Endothelial cell of umbilical vein (primary cell): ENCODE measurements at regions not wholly inside any gene's neighbourhood (a gene's known extent, or its start where the extent isn't known, plus 50 kb on each side); places are given as distances from the start of the nearest gene placed in this dataset.

ENCODE experiments used
- BruUV-seq: library from RNA; stranded (reverse); fragments of 400-500 nt; replicated peaks from 2 replicates; lab custom pipeline; 2021; lab: Mats Ljungman, UMichigan
- CTCF ChIA-PET: fragments of 300-600, 350-600 bp; sonication (Branson Sonifier 250); formaldehyde crosslinking; loops from one replicate; lab custom pipeline; 2021; ENCODE audit warnings: antibody characterized with exemption, inconsistent platforms; lab: Charles Lee
- POLR2A ChIA-PET: fragments of 300-600, 350-600 bp; sonication (Branson Sonifier 250); formaldehyde crosslinking; loops from one replicate; lab custom pipeline; 2021; ENCODE audit warnings: antibody characterized with exemption, inconsistent platforms; lab: Charles Lee
- DNase-seq: peaks from one replicate; pipeline ENCODE4 v3.0.0-alpha.2; 2011; ENCODE audit warnings: low read depth, low spot score
- FAIRE-seq: peaks from 2 replicates; lab custom pipeline; 2011; peaks lifted over from hg19 to GRCh38; lab: Jason Lieb, UNC
- H2AFZ ChIP-seq: 2 replicates; pipeline ENCODE4 v1.6.0; 2012; ENCODE audit warnings: low read depth, low read length, control low read depth, inconsistent platforms
- H3K27ac ChIP-seq: 2 replicates; pipeline ENCODE4 v1.5.1; 2011; ENCODE audit warnings: low read depth, mild to moderate bottlenecking, control low read depth, low read length, moderate library complexity; ENCODE audit not compliant: insufficient read depth
- H3K27me3 ChIP-seq, 2 experiments: 2 replicates each; pipeline versions ENCODE4 v1.6.0 to v1.6.1; 2011; ENCODE audit warnings: low read length in 2 of 2, mixed read lengths in 1 of 2; ENCODE audit not compliant: control insufficient read depth in 2 of 2, insufficient read depth in 2 of 2
- H3K36me3 ChIP-seq, 2 experiments: 2 replicates in 1 of 2; 3 replicates in 1 of 2; pipeline ENCODE4 v1.5.1; 2011; ENCODE audit warnings: low read length in 2 of 2, mild to moderate bottlenecking in 1 of 2, moderate library complexity in 1 of 2; ENCODE audit not compliant: control insufficient read depth in 2 of 2, insufficient read depth in 2 of 2; ENCODE audit errors: extremely low read depth in 1 of 2
- H3K4me1 ChIP-seq: 3 replicates; pipeline ENCODE4 v1.5.1; 2011; ENCODE audit warnings: mild to moderate bottlenecking, low read length; ENCODE audit not compliant: control insufficient read depth, insufficient read depth; ENCODE audit errors: extremely low read depth
- H3K4me2 ChIP-seq: 2 replicates; pipeline ENCODE4 v1.6.1; 2011; ENCODE audit warnings: low read length, control low read depth, mixed read lengths; ENCODE audit not compliant: insufficient read depth
- H3K4me3 ChIP-seq, 3 experiments: fragments of 200-600 bp in 1 of 3; sonication (generic), shearing (Covaris generic) in 1 of 3; replicated peaks in 1 of 3; 2 replicates each; pipeline ENCODE4 v1.5.1; 2011 to 2016; ENCODE audit warnings: control low read depth in 3 of 3, low read length in 3 of 3, mild to moderate bottlenecking in 2 of 3, inconsistent platforms in 1 of 3, low read depth in 1 of 3, moderate library complexity in 1 of 3; ENCODE audit not compliant: insufficient read depth in 1 of 3
- H3K79me2 ChIP-seq: 2 replicates; pipeline ENCODE4 v1.6.0; 2012; ENCODE audit warnings: low read length, inconsistent platforms; ENCODE audit not compliant: control insufficient read depth, insufficient read depth
- H3K9ac ChIP-seq: replicated peaks from 2 replicates; pipeline ENCODE3; 2011; ENCODE audit warnings: low read length, control low read depth; ENCODE audit not compliant: insufficient read depth; ENCODE audit errors: extremely low read depth
- H3K9me1 ChIP-seq: replicated peaks from 3 replicates; pipeline ENCODE4 v1.6.0; 2011; ENCODE audit warnings: mild to moderate bottlenecking, low read length; ENCODE audit not compliant: control insufficient read depth, insufficient read depth; ENCODE audit errors: extremely low read depth
- H3K9me3 ChIP-seq: replicated peaks from 2 replicates; pipeline ENCODE4 v1.5.1; 2012; ENCODE audit warnings: low read length, inconsistent platforms; ENCODE audit not compliant: control insufficient read depth, insufficient read depth
- H4K20me1 ChIP-seq: replicated peaks from 2 replicates; pipeline ENCODE3; 2011; ENCODE audit warnings: mild to moderate bottlenecking, low read length; ENCODE audit not compliant: control insufficient read depth, insufficient read depth; ENCODE audit errors: extremely low read depth
- FOS ChIP-seq: IDR thresholded peaks from 2 replicates; pipeline ENCODE4 v1.6.1; 2011; ENCODE audit warnings: mild to moderate bottlenecking, low read length, moderate library complexity, borderline replicate concordance; ENCODE audit not compliant: insufficient read depth
- GATA2 ChIP-seq: IDR thresholded peaks from 2 replicates; pipeline ENCODE4 v1.7.0; 2011; ENCODE audit warnings: low read depth, mild to moderate bottlenecking, moderate library complexity, mixed read lengths, low read length; ENCODE audit not compliant: insufficient read length, insufficient read depth
- JUN ChIP-seq: IDR thresholded peaks from 2 replicates; pipeline ENCODE4 v1.6.1; 2011; ENCODE audit warnings: borderline replicate concordance, low read depth; ENCODE audit not compliant: insufficient read length, insufficient read depth
- MAX ChIP-seq: IDR thresholded peaks from 2 replicates; pipeline ENCODE4 v1.6.1; 2011; ENCODE audit not compliant: insufficient read depth, insufficient read length
- MYC ChIP-seq: IDR thresholded peaks from one replicate; pipeline ENCODE4 v1.6.1; 2011; ENCODE audit warnings: mild to moderate bottlenecking, low read depth, low read length
- POLR2A ChIP-seq: IDR thresholded peaks from 2 replicates; pipeline ENCODE4 v1.6.1; 2012; ENCODE audit warnings: low read depth, mild to moderate bottlenecking, control low read depth, low read length
- POLR2AphosphoS5 ChIP-seq: IDR thresholded peaks from 2 replicates; pipeline ENCODE4 v1.6.1; 2012; ENCODE audit warnings: low read depth, mild to moderate bottlenecking, control low read depth, low read length, moderate library complexity; ENCODE audit not compliant: insufficient read depth
- dilution Hi-C: fragments of 300-500 bp; cut with MboI; formaldehyde crosslinking; loops from one replicate; pipeline ENCODE4 v1.15.0; 2019; ENCODE audit warnings: low sequenced_read_pairs; ENCODE audit not compliant: extremely low pct_ligation_motif_present
- intact Hi-C: fragments of 100-400 bp; cut with micrococcal nuclease; formaldehyde crosslinking; loops from one replicate; pipeline ENCODE4 v1.10.0; 2022
- TF ChIP-seq, protein P1 (sequence below), 2 donors: IDR thresholded peaks; 1 replicate in 1 of 2; 2 replicates in 1 of 2; pipeline ENCODE4 v1.5.1; 2011; ENCODE audit warnings: low read length in 2 of 2, mild to moderate bottlenecking in 2 of 2, moderate library complexity in 2 of 2, control low read depth in 1 of 2, inconsistent platforms in 1 of 2, low read depth in 1 of 2; ENCODE audit not compliant: insufficient read depth in 1 of 2; ENCODE audit errors: extremely low read depth in 1 of 2

DNA sequence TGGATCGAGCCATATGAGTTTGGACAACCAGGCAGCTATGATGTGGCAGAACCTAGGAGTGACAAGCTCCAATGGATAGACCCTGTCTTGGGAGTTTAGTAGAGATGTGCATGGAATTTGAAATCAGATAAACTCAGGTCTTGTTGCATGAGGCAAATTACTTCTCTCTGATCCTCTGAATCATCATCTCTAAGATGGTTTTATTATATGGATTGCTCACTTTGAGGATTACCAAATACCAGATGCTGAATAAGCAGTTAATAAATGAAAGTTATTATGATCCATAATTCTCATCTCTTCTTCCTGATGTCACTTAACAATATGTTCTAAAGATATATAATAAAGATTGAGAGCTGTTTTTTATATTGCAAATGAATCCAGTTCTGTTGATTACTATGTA lies 622.2 kb downstream of the NTRK3 start:
- Histone ChIP-seq H3K4me3 (no peak overlapping the region), H3K36me3 (no peaks in the 10 kb centered on the region), H4K20me1 (no peaks in the 10 kb centered on the region), H2AFZ (no peak overlapping the region), H3K4me2 (no peak overlapping the region), H3K4me1 (no peaks in the 10 kb centered on the region), H3K9ac (no peak overlapping the region), H3K9me3 (no peaks in the 10 kb centered on the region), H3K27me3 (no peaks in the 10 kb centered on the region), H3K27ac (no peak overlapping the region), H3K79me2 (no peaks in the 10 kb centered on the region), H3K9me1 (no peaks in the 10 kb centered on the region)
- POLR2A ChIA-PET = no interaction called here
- DNase-seq = no peak
- no peak for FAIRE-seq
- BruUV-seq = no TSS peak
- dilution Hi-C loops = no loop called here
- intact Hi-C loops = no loop called here
- TF ChIP-seq MAX (no peak), FOS (no peak), JUN (no peak), MYC (no peak), POLR2AphosphoS5 (no peak), POLR2A (no peak), GATA2 (no peak)
- TF ChIP-seq, protein P1, sequence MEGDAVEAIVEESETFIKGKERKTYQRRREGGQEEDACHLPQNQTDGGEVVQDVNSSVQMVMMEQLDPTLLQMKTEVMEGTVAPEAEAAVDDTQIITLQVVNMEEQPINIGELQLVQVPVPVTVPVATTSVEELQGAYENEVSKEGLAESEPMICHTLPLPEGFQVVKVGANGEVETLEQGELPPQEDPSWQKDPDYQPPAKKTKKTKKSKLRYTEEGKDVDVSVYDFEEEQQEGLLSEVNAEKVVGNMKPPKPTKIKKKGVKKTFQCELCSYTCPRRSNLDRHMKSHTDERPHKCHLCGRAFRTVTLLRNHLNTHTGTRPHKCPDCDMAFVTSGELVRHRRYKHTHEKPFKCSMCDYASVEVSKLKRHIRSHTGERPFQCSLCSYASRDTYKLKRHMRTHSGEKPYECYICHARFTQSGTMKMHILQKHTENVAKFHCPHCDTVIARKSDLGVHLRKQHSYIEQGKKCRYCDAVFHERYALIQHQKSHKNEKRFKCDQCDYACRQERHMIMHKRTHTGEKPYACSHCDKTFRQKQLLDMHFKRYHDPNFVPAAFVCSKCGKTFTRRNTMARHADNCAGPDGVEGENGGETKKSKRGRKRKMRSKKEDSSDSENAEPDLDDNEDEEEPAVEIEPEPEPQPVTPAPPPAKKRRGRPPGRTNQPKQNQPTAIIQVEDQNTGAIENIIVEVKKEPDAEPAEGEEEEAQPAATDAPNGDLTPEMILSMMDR (IDR thresholded peaks at IDR 0.05; ENCODE audit: extremely low read depth in 1 of 2, insufficient read depth in 1 of 2, low read depth in 1 of 2, low read length in 2 of 2) = no peak
- CTCF ChIA-PET = no interaction called here
